ENCODE measurements at regions not wholly inside any gene's neighbourhood (a gene's known extent, or its start where the extent isn't known, plus 50 kb on each side); places are given as distances from the start of the nearest gene placed in this dataset.

- POLR2A ChIA-PET = no interaction called here
- CTCF ChIA-PET = no interaction called here
- Mint-ChIP-seq H3K9me3 (ENCODE audit: unreplicated experiment) (no peaks in the 10 kb centered on the region), H3K4me3 (ENCODE audit: unreplicated experiment) (no peak overlapping the region), H3K27me3 (ENCODE audit: insufficient read depth, unreplicated experiment) (peaks cover 3% of the 10 kb centered on the region), H3K4me1 (ENCODE audit: low read depth, unreplicated experiment) (no peaks in the 10 kb centered on the region), H3K36me3 (ENCODE audit: insufficient read depth, unreplicated experiment) (no peaks in the 10 kb centered on the region), H3K27ac (ENCODE audit: unreplicated experiment) (no peak overlapping the region)
- BruUV-seq (replicated peaks) = no TSS peak
- no peak overlapping the region for H3K4me3 ChIP-seq (ENCODE audit: low read depth, low read length)
- intact Hi-C loops (cut with micrococcal nuclease; ENCODE audit: unreplicated experiment) = no loop called here
- H3K27me3 ChIP-seq (replicated peaks; ENCODE audit: control insufficient read depth, insufficient read depth, low read length) = no peaks in the 10 kb centered on the region
- H3K4me1 ChIP-seq = no peaks in the 10 kb centered on the region
- H3K36me3 ChIP-seq (ENCODE audit: control insufficient read depth, insufficient read depth, low read length) = no peaks in the 10 kb centered on the region
- no peaks in the 10 kb centered on the region for H3K9me3 ChIP-seq
- no peak for DNase-seq
- TF ChIP-seq, protein P1, sequence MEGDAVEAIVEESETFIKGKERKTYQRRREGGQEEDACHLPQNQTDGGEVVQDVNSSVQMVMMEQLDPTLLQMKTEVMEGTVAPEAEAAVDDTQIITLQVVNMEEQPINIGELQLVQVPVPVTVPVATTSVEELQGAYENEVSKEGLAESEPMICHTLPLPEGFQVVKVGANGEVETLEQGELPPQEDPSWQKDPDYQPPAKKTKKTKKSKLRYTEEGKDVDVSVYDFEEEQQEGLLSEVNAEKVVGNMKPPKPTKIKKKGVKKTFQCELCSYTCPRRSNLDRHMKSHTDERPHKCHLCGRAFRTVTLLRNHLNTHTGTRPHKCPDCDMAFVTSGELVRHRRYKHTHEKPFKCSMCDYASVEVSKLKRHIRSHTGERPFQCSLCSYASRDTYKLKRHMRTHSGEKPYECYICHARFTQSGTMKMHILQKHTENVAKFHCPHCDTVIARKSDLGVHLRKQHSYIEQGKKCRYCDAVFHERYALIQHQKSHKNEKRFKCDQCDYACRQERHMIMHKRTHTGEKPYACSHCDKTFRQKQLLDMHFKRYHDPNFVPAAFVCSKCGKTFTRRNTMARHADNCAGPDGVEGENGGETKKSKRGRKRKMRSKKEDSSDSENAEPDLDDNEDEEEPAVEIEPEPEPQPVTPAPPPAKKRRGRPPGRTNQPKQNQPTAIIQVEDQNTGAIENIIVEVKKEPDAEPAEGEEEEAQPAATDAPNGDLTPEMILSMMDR (IDR thresholded peaks at IDR 0.05; ENCODE audit: insufficient read depth in 1 of 2, low read depth in 1 of 2, low read length in 1 of 2, severe bottlenecking in 1 of 2, unreplicated experiment in 1 of 2) = no peak
Observed at GRCh38 chr10:131575877-131576276, 264.4 kb upstream of the TCERG1L start.

GRCh38 chr10:131576341-131577177 is 265.0 kb upstream of the TCERG1L start:
- no peaks in the 10 kb centered on the region for H3K36me3 ChIP-seq (ENCODE audit: control insufficient read depth, insufficient read depth, low read length)
- H3K4me1 ChIP-seq = no peaks in the 10 kb centered on the region
- Mint-ChIP-seq H3K4me3 (ENCODE audit: unreplicated experiment) (no peak overlapping the region), H3K9me3 (ENCODE audit: unreplicated experiment) (no peaks in the 10 kb centered on the region), H3K27me3 (ENCODE audit: insufficient read depth, unreplicated experiment) (peaks cover under 1% of the 10 kb centered on the region), H3K27ac (ENCODE audit: unreplicated experiment) (no peak overlapping the region), H3K36me3 (ENCODE audit: insufficient read depth, unreplicated experiment) (no peaks in the 10 kb centered on the region), H3K4me1 (ENCODE audit: low read depth, unreplicated experiment) (no peaks in the 10 kb centered on the region)
- intact Hi-C loops (cut with micrococcal nuclease; ENCODE audit: unreplicated experiment) = no loop called here
- BruUV-seq (replicated peaks) = no TSS peak
- POLR2A ChIA-PET = no interaction called here
- TF ChIP-seq, protein P1 (IDR thresholded peaks at IDR 0.05; ENCODE audit: insufficient read depth in 1 of 2, low read depth in 1 of 2, low read length in 1 of 2, severe bottlenecking in 1 of 2, unreplicated experiment in 1 of 2) = no peak
- CTCF ChIA-PET = no interaction called here
- DNase-seq = no peak
- no peaks in the 10 kb centered on the region for H3K27me3 ChIP-seq (replicated peaks; ENCODE audit: control insufficient read depth, insufficient read depth, low read length)
- no peak overlapping the region for H3K4me3 ChIP-seq (ENCODE audit: low read depth, low read length)
- no peaks in the 10 kb centered on the region for H3K9me3 ChIP-seq

DNA sequence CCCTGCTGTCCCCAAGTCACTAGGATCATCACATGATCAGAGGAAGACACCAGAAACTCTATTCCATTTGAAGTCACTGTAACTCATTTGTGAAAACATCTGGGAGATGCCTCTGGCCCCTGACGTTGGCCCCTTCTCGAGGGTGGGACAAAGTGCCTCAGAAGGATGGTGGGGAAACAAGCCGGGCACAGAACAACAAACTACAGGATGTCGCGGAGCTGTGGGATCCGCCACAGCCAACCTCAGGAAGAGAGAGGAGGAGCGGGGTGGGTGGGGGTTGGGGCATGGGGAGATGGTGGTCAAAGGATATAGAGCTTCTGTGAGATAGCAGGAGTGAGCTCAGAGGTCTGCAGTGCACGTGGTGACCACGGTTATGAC is 265.6 kb upstream of the TCERG1L start:
- intact Hi-C loops (cut with micrococcal nuclease; ENCODE audit: unreplicated experiment) = no loop called here
- H3K27me3 ChIP-seq (replicated peaks; ENCODE audit: control insufficient read depth, insufficient read depth, low read length) = no peaks in the 10 kb centered on the region
- H3K27ac Mint-ChIP-seq (ENCODE audit: unreplicated experiment) = no peak overlapping the region
- TF ChIP-seq, protein P1 (IDR thresholded peaks at IDR 0.05; ENCODE audit: insufficient read depth in 1 of 2, low read depth in 1 of 2, low read length in 1 of 2, severe bottlenecking in 1 of 2, unreplicated experiment in 1 of 2) = no peak
- POLR2A ChIA-PET = no interaction called here
- no peak overlapping the region for H3K4me3 ChIP-seq (ENCODE audit: low read depth, low read length)
- H3K9me3 ChIP-seq = no peaks in the 10 kb centered on the region
- no peaks in the 10 kb centered on the region for H3K4me1 Mint-ChIP-seq (ENCODE audit: low read depth, unreplicated experiment)
- no peaks in the 10 kb centered on the region for H3K9me3 Mint-ChIP-seq (ENCODE audit: unreplicated experiment)
- H3K4me1 ChIP-seq = no peaks in the 10 kb centered on the region
- no peak for DNase-seq
- no peak overlapping the region for H3K4me3 Mint-ChIP-seq (ENCODE audit: unreplicated experiment)
- H3K36me3 Mint-ChIP-seq (ENCODE audit: insufficient read depth, unreplicated experiment) = no peaks in the 10 kb centered on the region
- CTCF ChIA-PET = no interaction called here
- no peaks in the 10 kb centered on the region for H3K27me3 Mint-ChIP-seq (ENCODE audit: insufficient read depth, unreplicated experiment)
- no peaks in the 10 kb centered on the region for H3K36me3 ChIP-seq (ENCODE audit: control insufficient read depth, insufficient read depth, low read length)
- BruUV-seq (replicated peaks) = no TSS peak

Measured in Caco-2 (cell line).